AG04450 (cell line): ENCODE measurements at regions not wholly inside any gene's neighbourhood (a gene's known extent, or its start where the extent isn't known, plus 50 kb on each side); places are given as distances from the start of the nearest gene placed in this dataset.

ENCODE experiments used
- CTCF ChIA-PET: fragments of 300-600, 350-600 bp; formaldehyde crosslinking; extraction: SDS; loops from one replicate; lab custom pipeline; 2022; ENCODE audit warnings: antibody characterized with exemption, inconsistent platforms; lab: Charles Lee
- POLR2A ChIA-PET: fragments of 350-600 bp; formaldehyde crosslinking; extraction: SDS; loops from one replicate; lab custom pipeline; 2021; ENCODE audit warnings: antibody characterized with exemption, inconsistent platforms; lab: Yijun Ruan, JAX
- DNase-seq: peaks from one replicate; pipeline ENCODE4 v3.0.0-alpha.2; 2011; ENCODE audit warnings: low read depth, low spot score
- H3K27ac ChIP-seq: one replicate; pipeline ENCODE4 v1.5.1; 2012; ENCODE audit warnings: low read depth, low read length, control low read depth
- H3K27me3 ChIP-seq: one replicate; pipeline ENCODE4 v1.6.0; 2012; ENCODE audit warnings: low read length; ENCODE audit not compliant: control insufficient read depth, insufficient read depth
- H3K4me3 ChIP-seq: 2 replicates; pipeline ENCODE4 v1.5.1; 2011; ENCODE audit warnings: mild to moderate bottlenecking, low read depth, low read length, control low read depth
- H3K9me3 ChIP-seq: 2 replicates; pipeline ENCODE4 v1.5.1; 2012; ENCODE audit warnings: low read length; ENCODE audit not compliant: control insufficient read depth, insufficient read depth
- CTCF ChIP-seq: IDR thresholded peaks from 2 replicates; pipeline ENCODE4 v1.5.1; 2011; ENCODE audit warnings: low read depth, low read length, control low read depth, inconsistent platforms

GRCh38 chr1:2887941-2888855 lies 86.7 kb upstream of the TTC34 start:
- Histone ChIP-seq H3K27ac (no peak overlapping the region), H3K9me3 (peaks cover 99% of the 10 kb centered on the region), H3K4me3 (no peak overlapping the region), H3K27me3 (no peaks in the 10 kb centered on the region)
- no peak for TF ChIP-seq CTCF
- POLR2A ChIA-PET: no interaction called here
- CTCF ChIA-PET: no interaction called here
- no peak for DNase-seq

- no peak overlapping the region for H3K27ac ChIP-seq
- CTCF ChIA-PET: no interaction called here
- H3K4me3 ChIP-seq: no peak overlapping the region
- DNase-seq: no peak
- POLR2A ChIA-PET: no interaction called here
- H3K9me3 ChIP-seq: peaks cover 99% of the 10 kb centered on the region
- no peak for TF ChIP-seq CTCF
- H3K27me3 ChIP-seq: no peaks in the 10 kb centered on the region
These were observed 88.8 kb upstream of the TTC34 start for GRCh38 chr1:2890221-2890850.

- DNase-seq: no peak
- Histone ChIP-seq H3K27ac (no peak overlapping the region), H3K9me3 (peaks cover 97% of the 10 kb centered on the region), H3K4me3 (no peak overlapping the region), H3K27me3 (no peaks in the 10 kb centered on the region)
- ChIA-PET POLR2A (no interaction called here), CTCF (no interaction called here)
- TF ChIP-seq CTCF: no peak
These were observed 90.5 kb upstream of the TTC34 start for GRCh38 chr1:2891923-2892448.

GRCh38 chr1:2893473-2894120 lies 92.1 kb upstream of the TTC34 start:
- no peak for TF ChIP-seq CTCF
- ChIA-PET CTCF (no interaction called here), POLR2A (no interaction called here)
- Histone ChIP-seq H3K27ac (no peak overlapping the region), H3K9me3 (peaks cover 97% of the 10 kb centered on the region), H3K27me3 (no peaks in the 10 kb centered on the region), H3K4me3 (no peak overlapping the region)
- DNase-seq: no peak
